HepG2 (cell line): ENCODE measurements at regions not wholly inside any gene's neighbourhood (a gene's known extent, or its start where the extent isn't known, plus 50 kb on each side); places are given as distances from the start of the nearest gene placed in this dataset.

ENCODE experiments used
- CTCF ChIP-seq: sonication (generic); formaldehyde crosslinking; IDR thresholded peaks from 2 replicates; pipeline ENCODE4 v1.5.0; 2020; ENCODE audit warnings: mild to moderate bottlenecking, missing genetic modification reagents, moderate library complexity
- HMG20B ChIP-seq: conservative IDR thresholded peaks from 2 replicates; pipeline ENCODE4 v1.6.1; 2016; ENCODE audit warnings: missing genetic modification reagents, missing compliant biosample characterization
- MXI1 ChIP-seq: IDR thresholded peaks from 3 replicates; pipeline ENCODE4 v1.6.1; 2012; ENCODE audit warnings: low read depth, low read length, inconsistent platforms, borderline replicate concordance
- POLR2AphosphoS2 ChIP-seq: IDR thresholded peaks from 2 replicates; pipeline ENCODE4 v1.6.1; 2011; ENCODE audit warnings: low read depth, low read length, improper control_type of control experiment
- ZBTB43 ChIP-seq: sonication (generic); formaldehyde crosslinking; conservative IDR thresholded peaks from 2 replicates; pipeline ENCODE4 v1.4.0; 2020; ENCODE audit warnings: missing genetic modification reagents

DNA sequence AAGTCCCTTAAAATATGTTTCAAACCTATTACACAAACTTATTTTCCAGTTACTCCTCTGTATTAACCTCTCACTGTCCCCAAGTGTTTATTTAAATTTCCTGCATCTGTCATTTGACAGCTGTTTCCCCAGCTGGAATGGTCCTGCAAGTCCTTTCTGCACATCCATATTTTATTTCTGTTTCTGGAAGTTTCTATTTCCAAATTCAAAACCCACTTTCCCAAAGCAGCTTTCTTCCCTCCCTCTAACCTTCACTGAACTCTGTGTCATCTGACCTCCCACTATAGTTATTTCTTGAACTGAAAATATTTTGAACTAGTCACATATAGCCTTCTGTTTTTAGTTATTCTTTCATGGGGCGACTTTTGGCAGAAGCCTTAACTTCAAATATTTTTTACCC lies 459.4 kb upstream of the MC4R start:
- TF ChIP-seq POLR2AphosphoS2 = no peak
- TF ChIP-seq ZBTB43 = no peak
- no peak for TF ChIP-seq MXI1
- no peak for TF ChIP-seq CTCF (CRISPR knock-in tag)
- TF ChIP-seq HMG20B (CRISPR knock-in tag) = no peak
